ENCODE measurements at regions not wholly inside any gene's neighbourhood (a gene's known extent, or its start where the extent isn't known, plus 50 kb on each side); places are given as distances from the start of the nearest gene placed in this dataset.
"Not testable (repeated sequence)": the region's sequence is repeated elsewhere in the genome, so short reads cannot be mapped to it uniquely, and the experiment has no call there.

- Histone ChIP-seq H3K9me3 (no peaks in the 10 kb centered on the region), H3K36me3 (no peaks in the 10 kb centered on the region), H3K27me3 (no peaks in the 10 kb centered on the region), H3K4me3 (no peak overlapping the region), H3K4me1 (no peaks in the 10 kb centered on the region), H3K27ac (no peak overlapping the region)
- intact Hi-C loops (cut with DNase I): no loop called here
- no peak for DNase-seq
- TF ChIP-seq CTCF (IDR thresholded peaks at IDR 0.05): no peak
- ATAC-seq: no peak
These were observed 608.6 kb upstream of the NR3C2 start for GRCh38 chr4:149050840-149051239.

GRCh38 chr4:149048451-149049143 lies 606.4 kb upstream of the NR3C2 start:
- H3K4me3 ChIP-seq: no peak overlapping the region
- H3K4me1 ChIP-seq: no peaks in the 10 kb centered on the region
- DNase-seq (no peak), ATAC-seq (no peak)
- no peak for TF ChIP-seq CTCF (IDR thresholded peaks at IDR 0.05)
- no peaks in the 10 kb centered on the region for H3K9me3 ChIP-seq
- H3K27ac ChIP-seq: no peak overlapping the region
- H3K36me3 ChIP-seq: no peaks in the 10 kb centered on the region
- H3K27me3 ChIP-seq: no peaks in the 10 kb centered on the region
- intact Hi-C loops (cut with DNase I): no loop called here

- H3K36me3 ChIP-seq: no peaks in the 10 kb centered on the region
- ATAC-seq: no peak
- H3K4me1 ChIP-seq: no peaks in the 10 kb centered on the region
- no peaks in the 10 kb centered on the region for H3K27me3 ChIP-seq
- no peak for TF ChIP-seq CTCF (IDR thresholded peaks at IDR 0.05)
- H3K27ac ChIP-seq: no peak overlapping the region
- intact Hi-C loops (cut with DNase I): no loop called here
- H3K9me3 ChIP-seq: peaks cover 0 to 3% of the 10 kb centered on the region in 2 donors
- no peak overlapping the region for H3K4me3 ChIP-seq
- DNase-seq: no peak
These were observed 605.2 kb upstream of the NR3C2 start for GRCh38 chr4:149047368-149047767.

- no peak for TF ChIP-seq CTCF (IDR thresholded peaks at IDR 0.05)
- ATAC-seq (no peak), DNase-seq (no peak)
- Histone ChIP-seq H3K27me3 (no peaks in the 10 kb centered on the region), H3K27ac (no peak overlapping the region), H3K4me3 (no peak overlapping the region), H3K4me1 (no peaks in the 10 kb centered on the region), H3K36me3 (no peaks in the 10 kb centered on the region), H3K9me3 (peaks cover 0 to 8% of the 10 kb centered on the region in 2 donors)
- intact Hi-C loops (cut with DNase I): no loop called here
These were observed 603.5 kb upstream of the NR3C2 start for GRCh38 chr4:149045731-149046130.

- H3K27me3 ChIP-seq; H3K27ac ChIP-seq; H3K4me1 ChIP-seq; ATAC-seq; H3K4me3 ChIP-seq; H3K36me3 ChIP-seq; DNase-seq; intact Hi-C loops (cut with DNase I): not testable (repeated sequence)
- peaks cover 0 to 21% of the 10 kb centered on the region in 2 donors for H3K9me3 ChIP-seq
These were observed 597.6 kb upstream of the NR3C2 start for GRCh38 chr4:149039786-149040185.

- H3K4me3 ChIP-seq: no peak overlapping the region
- H3K27ac ChIP-seq: no peak overlapping the region
- DNase-seq: peak in 1 of 4 donors; percentile 8
- no peaks in the 10 kb centered on the region for H3K36me3 ChIP-seq
- peak in 1 of 2 donors; percentile 18 for TF ChIP-seq CTCF (IDR thresholded peaks at IDR 0.05)
- intact Hi-C loops (cut with DNase I): no loop called here
- H3K9me3 ChIP-seq: no peaks in the 10 kb centered on the region
- no peaks in the 10 kb centered on the region for H3K27me3 ChIP-seq
- peak; percentile 88 for ATAC-seq
- H3K4me1 ChIP-seq: no peaks in the 10 kb centered on the region
These were observed 589.2 kb upstream of the NR3C2 start for GRCh38 chr4:149031399-149031798.
